H9 (cell line): ENCODE measurements at regions not wholly inside any gene's neighbourhood (a gene's known extent, or its start where the extent isn't known, plus 50 kb on each side); places are given as distances from the start of the nearest gene placed in this dataset.

Experiments used
- DNase-seq: peaks from one replicate; pipeline ENCODE4 v3.0.0-alpha.2; 2017
- H2AFZ ChIP-seq: one replicate; pipeline ENCODE4 v1.6.1; 2013; ENCODE audit warnings: mild to moderate bottlenecking, low read length, control low read depth, moderate library complexity
- H2AK5ac ChIP-seq: 2 replicates; pipeline ENCODE4 v1.6.1; 2013; ENCODE audit warnings: low read length, control low read depth, mixed read lengths; ENCODE audit not compliant: insufficient read length
- H2BK120ac ChIP-seq: one replicate; pipeline ENCODE4 v1.6.1; 2013; ENCODE audit warnings: low read depth, mild to moderate bottlenecking, low read length, control low read depth, inconsistent platforms; ENCODE audit not compliant: poor library complexity, severe bottlenecking
- H2BK12ac ChIP-seq: 2 replicates; pipeline ENCODE4 v1.6.1; 2013; ENCODE audit warnings: low read length, control low read depth, mixed read lengths, low read depth; ENCODE audit not compliant: insufficient read length
- H2BK15ac ChIP-seq: 2 replicates; pipeline ENCODE4 v1.6.1; 2013; ENCODE audit warnings: low read depth, low read length, control low read depth
- H2BK20ac ChIP-seq: one replicate; pipeline ENCODE4 v1.6.1; 2013; ENCODE audit warnings: low read depth, mild to moderate bottlenecking, low read length, control low read depth, inconsistent platforms; ENCODE audit not compliant: poor library complexity, severe bottlenecking
- H2BK5ac ChIP-seq: 2 replicates; pipeline ENCODE4 v1.6.1; 2013; ENCODE audit warnings: low read length, control low read depth, mixed read lengths; ENCODE audit not compliant: insufficient read length
- H3K14ac ChIP-seq: 2 replicates; pipeline ENCODE4 v1.6.1; 2013; ENCODE audit warnings: low read length, control low read depth; ENCODE audit not compliant: insufficient read depth
- H3K18ac ChIP-seq: 2 replicates; pipeline ENCODE4 v1.6.1; 2013; ENCODE audit warnings: low read depth, mild to moderate bottlenecking, mixed read lengths, low read length, control low read depth; ENCODE audit not compliant: insufficient read length
- H3K23ac ChIP-seq: 2 replicates; pipeline ENCODE4 v1.6.1; 2013; ENCODE audit warnings: low read length, control low read depth, mixed read lengths, low read depth; ENCODE audit not compliant: insufficient read length
- H3K23me2 ChIP-seq: 2 replicates; pipeline ENCODE4 v1.6.1; 2013; ENCODE audit warnings: low read depth, mild to moderate bottlenecking, mixed read lengths, low read length, control low read depth; ENCODE audit not compliant: insufficient read length, poor library complexity, severe bottlenecking
- H3K27ac ChIP-seq: 2 replicates; pipeline ENCODE4 v1.5.1; 2013; ENCODE audit warnings: low read length, control low read depth, mixed read lengths, low read depth; ENCODE audit not compliant: insufficient read length
- H3K27me3 ChIP-seq: 2 replicates; pipeline ENCODE4 v1.6.1; 2013; ENCODE audit warnings: low read length, control low read depth, inconsistent platforms; ENCODE audit not compliant: insufficient read depth
- H3K4ac ChIP-seq: 2 replicates; pipeline ENCODE4 v1.6.1; 2013; ENCODE audit warnings: low read depth, mild to moderate bottlenecking, control low read depth, inconsistent platforms, low read length, moderate library complexity
- H3K4me1 ChIP-seq: 2 replicates; pipeline ENCODE4 v1.6.1; 2013; ENCODE audit warnings: low read length, control low read depth, inconsistent platforms; ENCODE audit not compliant: insufficient read depth
- H3K4me2 ChIP-seq: 2 replicates; pipeline ENCODE4 v1.6.1; 2013; ENCODE audit warnings: low read length, control low read depth, mixed read lengths; ENCODE audit not compliant: insufficient read length, insufficient read depth
- H3K56ac ChIP-seq: 2 replicates; pipeline ENCODE4 v1.6.1; 2013; ENCODE audit warnings: low read depth, mild to moderate bottlenecking, mixed read lengths, low read length, control low read depth; ENCODE audit not compliant: insufficient read length
- H3K79me1 ChIP-seq: 2 replicates; pipeline ENCODE4 v1.6.1; 2013; ENCODE audit warnings: low read depth, mild to moderate bottlenecking, moderate library complexity, low read length, control low read depth, inconsistent platforms; ENCODE audit not compliant: insufficient read depth, poor library complexity, severe bottlenecking
- H3K79me2 ChIP-seq: 2 replicates; pipeline ENCODE4 v1.6.1; 2013; ENCODE audit warnings: low read length, control low read depth, inconsistent platforms; ENCODE audit not compliant: insufficient read depth
- H3K9ac ChIP-seq: 2 replicates; pipeline ENCODE4 v1.6.1; 2013; ENCODE audit warnings: low read length, control low read depth, mixed read lengths; ENCODE audit not compliant: insufficient read length; ENCODE audit errors: extremely low read depth
- H3K9me3 ChIP-seq: one replicate; pipeline ENCODE4 v1.6.1; 2013; ENCODE audit warnings: low read depth, low read length, inconsistent platforms; ENCODE audit not compliant: control insufficient read depth
- H3T11ph ChIP-seq: one replicate; pipeline ENCODE4 v1.6.1; 2013; ENCODE audit warnings: mild to moderate bottlenecking, low read length, control low read depth, inconsistent platforms
- H4K20me1 ChIP-seq: one replicate; pipeline ENCODE4 v1.6.1; 2013; ENCODE audit not compliant: control insufficient read depth, insufficient read length, insufficient read depth
- H4K5ac ChIP-seq: 2 replicates; pipeline ENCODE4 v1.6.1; 2013; ENCODE audit warnings: low read depth, mild to moderate bottlenecking, mixed read lengths, low read length, control low read depth; ENCODE audit not compliant: insufficient read length
- H4K8ac ChIP-seq: replicated peaks from 2 replicates; pipeline ENCODE4 v1.6.1; 2013; ENCODE audit warnings: low read length, control low read depth, mixed read lengths, low read depth; ENCODE audit not compliant: insufficient read length
- H4K91ac ChIP-seq: 2 replicates; pipeline ENCODE4 v1.6.1; 2013; ENCODE audit warnings: low read depth, mild to moderate bottlenecking, moderate library complexity, mixed read lengths, low read length, control low read depth; ENCODE audit not compliant: insufficient read length
- H3K27ac Mint-ChIP-seq, 3 experiments: 2 replicates in 2 of 3; 3 replicates in 1 of 3; pipeline ENCODE4 v1.8.0; 2020 to 2021; ENCODE audit warnings: mixed read lengths in 3 of 3, mild to moderate bottlenecking in 1 of 3, moderate library complexity in 1 of 3
- H3K27me3 Mint-ChIP-seq: 2 replicates; pipeline ENCODE4 v1.8.0; 2021; ENCODE audit warnings: low read depth, mild to moderate bottlenecking, moderate library complexity, mixed read lengths
- H3K36me3 Mint-ChIP-seq, 3 experiments: 2 replicates in 2 of 3; 3 replicates in 1 of 3; pipeline ENCODE4 v1.8.0; 2020 to 2021; ENCODE audit warnings: low read depth in 3 of 3, mixed read lengths in 3 of 3; ENCODE audit not compliant: insufficient read depth in 1 of 3
- H3K4me1 Mint-ChIP-seq, 2 experiments: 2 replicates each; pipeline ENCODE4 v1.8.0; 2020; ENCODE audit warnings: mixed read lengths in 2 of 2
- H3K4me3 Mint-ChIP-seq, 2 experiments: 2 replicates in 1 of 2; 3 replicates in 1 of 2; pipeline ENCODE4 v1.8.0; 2020 to 2021; ENCODE audit warnings: mild to moderate bottlenecking in 2 of 2, mixed read lengths in 2 of 2, moderate library complexity in 1 of 2
- H3K9me3 Mint-ChIP-seq, 2 experiments: 2 replicates in 1 of 2; 3 replicates in 1 of 2; pipeline ENCODE4 v1.8.0; 2020; ENCODE audit warnings: mild to moderate bottlenecking in 2 of 2, mixed read lengths in 2 of 2, moderate library complexity in 1 of 2
- WGBS: extraction: QIAGEN DNeasy Blood & Tissue Kit; methylation state at CpG from one replicate; pipeline ENCODE4 v1.1.7; 2013; ENCODE audit warnings: missing lambda C conversion rate, low lambda C conversion rate, mixed read lengths; ENCODE audit not compliant: insufficient read length; ENCODE audit errors: extremely low coverage; 5-methylcytosine and 5-hydroxymethylcytosine counted together
- TF ChIP-seq, protein P1 (sequence below): fragments of 200-600 bp; sonication (generic); conservative IDR thresholded peaks from 3 replicates; pipeline ENCODE4 v1.8.0; 2021; ENCODE audit warnings: antibody characterized with exemption, mild to moderate bottlenecking

DNA sequence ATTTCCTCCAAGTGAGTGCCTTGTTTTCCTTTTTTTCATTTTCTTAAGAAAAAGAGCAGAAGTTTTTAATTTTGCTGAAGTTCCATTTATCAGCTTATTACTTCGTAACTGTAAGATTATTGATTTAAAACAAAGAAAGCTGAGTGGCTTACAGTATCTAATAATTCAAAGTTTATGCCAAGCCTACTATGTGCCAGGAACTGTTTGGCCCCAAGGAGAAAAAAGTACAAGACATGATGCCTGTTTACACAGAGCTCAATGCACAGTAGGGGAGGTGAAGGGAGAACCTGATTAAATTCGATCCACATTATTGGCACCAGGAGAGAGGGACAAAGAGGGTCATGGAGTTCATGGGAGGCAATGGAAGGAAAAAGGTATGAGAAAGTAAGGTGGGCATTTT is 419.3 kb upstream of the ZMIZ1 start:
- no peak overlapping the region for H2AFZ ChIP-seq
- no peak overlapping the region for H3K18ac ChIP-seq
- no peaks in the 10 kb centered on the region for H3K4me1 ChIP-seq

More for the DNA sequence above, 419.3 kb upstream of the ZMIZ1 start:
- Mint-ChIP-seq H3K9me3 (peaks cover 0 to 7% of the 10 kb centered on the region in 2 experiments; a peak in 3 of 5 replicates), H3K27me3 (peaks cover 19% of the 10 kb centered on the region), H3K4me3 (no peak overlapping the region), H3K4me1 (peaks cover 0 to 5% of the 10 kb centered on the region in 2 experiments; a peak in 1 of 4 replicates), H3K36me3 (no peaks in the 10 kb centered on the region; a peak in 1 of 7 replicates), H3K27ac (no peak overlapping the region)
- no CpG with 5 or more reads among the region's 2 CpGs for WGBS
- no peak overlapping the region for H2BK5ac ChIP-seq
- H4K91ac ChIP-seq: no peak overlapping the region
- H3K79me2 ChIP-seq: no peaks in the 10 kb centered on the region
- H3K14ac ChIP-seq: no peak overlapping the region
- H3T11ph ChIP-seq: no peak overlapping the region
- no peaks in the 10 kb centered on the region for H4K20me1 ChIP-seq
- H2BK20ac ChIP-seq: no peak overlapping the region
- no peak overlapping the region for H3K27ac ChIP-seq
- no peak overlapping the region for H4K8ac ChIP-seq
- H4K5ac ChIP-seq: no peak overlapping the region
- H3K9me3 ChIP-seq: no peaks in the 10 kb centered on the region
- H2BK12ac ChIP-seq: no peak overlapping the region
- no peak overlapping the region for H2BK15ac ChIP-seq
- no peak overlapping the region for H3K56ac ChIP-seq
- H3K4ac ChIP-seq: no peak overlapping the region
- H3K23ac ChIP-seq: no peak overlapping the region
- TF ChIP-seq, protein P1, sequence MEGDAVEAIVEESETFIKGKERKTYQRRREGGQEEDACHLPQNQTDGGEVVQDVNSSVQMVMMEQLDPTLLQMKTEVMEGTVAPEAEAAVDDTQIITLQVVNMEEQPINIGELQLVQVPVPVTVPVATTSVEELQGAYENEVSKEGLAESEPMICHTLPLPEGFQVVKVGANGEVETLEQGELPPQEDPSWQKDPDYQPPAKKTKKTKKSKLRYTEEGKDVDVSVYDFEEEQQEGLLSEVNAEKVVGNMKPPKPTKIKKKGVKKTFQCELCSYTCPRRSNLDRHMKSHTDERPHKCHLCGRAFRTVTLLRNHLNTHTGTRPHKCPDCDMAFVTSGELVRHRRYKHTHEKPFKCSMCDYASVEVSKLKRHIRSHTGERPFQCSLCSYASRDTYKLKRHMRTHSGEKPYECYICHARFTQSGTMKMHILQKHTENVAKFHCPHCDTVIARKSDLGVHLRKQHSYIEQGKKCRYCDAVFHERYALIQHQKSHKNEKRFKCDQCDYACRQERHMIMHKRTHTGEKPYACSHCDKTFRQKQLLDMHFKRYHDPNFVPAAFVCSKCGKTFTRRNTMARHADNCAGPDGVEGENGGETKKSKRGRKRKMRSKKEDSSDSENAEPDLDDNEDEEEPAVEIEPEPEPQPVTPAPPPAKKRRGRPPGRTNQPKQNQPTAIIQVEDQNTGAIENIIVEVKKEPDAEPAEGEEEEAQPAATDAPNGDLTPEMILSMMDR: no peak
- H3K23me2 ChIP-seq: no peaks in the 10 kb centered on the region
- no peak for DNase-seq
- no peak overlapping the region for H2BK120ac ChIP-seq
- H3K27me3 ChIP-seq: no peaks in the 10 kb centered on the region
- no peaks in the 10 kb centered on the region for H3K79me1 ChIP-seq
- no peak overlapping the region for H3K4me2 ChIP-seq
- no peak overlapping the region for H2AK5ac ChIP-seq
- H3K9ac ChIP-seq: no peak overlapping the region
